ENCODE measurements at regions not wholly inside any gene's neighbourhood (a gene's known extent, or its start where the extent isn't known, plus 50 kb on each side); places are given as distances from the start of the nearest gene placed in this dataset.

GRCh38 chr17:13671341-13671740 is 69.6 kb upstream of the HS3ST3A1 start:
- TF ChIP-seq SUZ12 (IDR thresholded peaks at IDR 0.05) (no peak), SP1 (IDR thresholded peaks at IDR 0.05) (no peak), PKNOX1 (IDR thresholded peaks at IDR 0.05) (no peak), FOXK2 (IDR thresholded peaks at IDR 0.05) (no peak), HDGF (IDR thresholded peaks at IDR 0.05; ENCODE audit: borderline replicate concordance) (no peak), TARDBP (IDR thresholded peaks at IDR 0.05) (no peak), L3MBTL2 (conservative IDR thresholded peaks at IDR 0.05) (no peak)
